ENCODE measurements at regions not wholly inside any gene's neighbourhood (a gene's known extent, or its start where the extent isn't known, plus 50 kb on each side); places are given as distances from the start of the nearest gene placed in this dataset.

GRCh38 chr13:111540486-111540885 is 220.0 kb downstream of the TEX29 start:
- TF ChIP-seq CTCF (IDR thresholded peaks at IDR 0.05; ENCODE audit: insufficient read depth, low read length, poor library complexity, severe bottlenecking) (no peak), EZH2phosphoT487 (conservative IDR thresholded peaks at IDR 0.05; ENCODE audit: low read length) (no peak)
